NCI-H446 treated with DMSO at 0.1 percent for 48 hours (cell line): ENCODE measurements at regions not wholly inside any gene's neighbourhood (a gene's known extent, or its start where the extent isn't known, plus 50 kb on each side); places are given as distances from the start of the nearest gene placed in this dataset.

ENCODE experiments used
- DNase-seq: peaks from one replicate; lab custom pipeline; 2025; lab: John Stamatoyannopoulos, UW

DNA sequence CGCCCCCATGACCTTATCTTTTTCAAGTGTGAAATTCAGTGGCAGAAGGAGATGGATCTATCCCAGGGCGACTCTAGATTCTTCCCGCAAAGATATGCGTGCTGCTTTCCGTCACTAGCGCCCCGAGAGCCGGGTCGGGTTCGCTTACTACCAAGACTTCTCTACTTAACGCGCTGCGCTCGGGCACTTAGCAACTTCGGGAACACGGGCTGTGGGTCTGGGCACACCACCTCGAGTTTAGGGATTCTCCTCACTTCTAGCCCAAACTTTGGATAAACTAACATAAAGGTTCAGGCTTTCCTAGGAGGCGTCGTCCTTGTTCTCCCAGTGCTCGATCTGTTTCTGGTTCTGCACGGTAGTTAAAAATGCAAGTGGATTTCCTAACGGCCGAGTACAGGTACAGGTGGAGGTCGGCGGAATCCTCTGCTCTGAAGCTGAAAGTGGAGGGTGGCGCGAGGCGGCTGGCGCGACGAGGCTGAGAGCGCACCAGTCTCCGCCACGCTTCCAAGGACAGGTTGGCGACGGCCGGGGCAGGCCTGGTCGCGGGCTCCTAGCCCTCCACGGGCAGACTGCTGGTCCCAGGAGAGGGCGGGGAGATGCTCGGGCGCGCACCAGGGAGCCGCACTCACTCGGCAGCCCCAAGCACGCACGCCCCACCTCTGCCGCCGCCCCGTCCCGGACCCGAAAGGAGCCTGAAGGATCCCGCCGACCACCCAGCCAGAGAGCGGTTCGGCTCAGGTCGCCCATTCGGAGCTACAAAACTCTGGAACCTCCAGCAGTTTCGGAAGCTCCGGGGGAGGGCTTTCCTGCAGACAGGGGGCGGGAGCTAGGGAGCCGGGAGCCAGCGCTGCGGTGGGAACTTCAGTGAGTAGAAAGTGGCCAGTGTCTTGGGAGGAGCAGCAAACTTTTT, 100.8 kb upstream of the TENM3 start:
- no peak for DNase-seq

DNA sequence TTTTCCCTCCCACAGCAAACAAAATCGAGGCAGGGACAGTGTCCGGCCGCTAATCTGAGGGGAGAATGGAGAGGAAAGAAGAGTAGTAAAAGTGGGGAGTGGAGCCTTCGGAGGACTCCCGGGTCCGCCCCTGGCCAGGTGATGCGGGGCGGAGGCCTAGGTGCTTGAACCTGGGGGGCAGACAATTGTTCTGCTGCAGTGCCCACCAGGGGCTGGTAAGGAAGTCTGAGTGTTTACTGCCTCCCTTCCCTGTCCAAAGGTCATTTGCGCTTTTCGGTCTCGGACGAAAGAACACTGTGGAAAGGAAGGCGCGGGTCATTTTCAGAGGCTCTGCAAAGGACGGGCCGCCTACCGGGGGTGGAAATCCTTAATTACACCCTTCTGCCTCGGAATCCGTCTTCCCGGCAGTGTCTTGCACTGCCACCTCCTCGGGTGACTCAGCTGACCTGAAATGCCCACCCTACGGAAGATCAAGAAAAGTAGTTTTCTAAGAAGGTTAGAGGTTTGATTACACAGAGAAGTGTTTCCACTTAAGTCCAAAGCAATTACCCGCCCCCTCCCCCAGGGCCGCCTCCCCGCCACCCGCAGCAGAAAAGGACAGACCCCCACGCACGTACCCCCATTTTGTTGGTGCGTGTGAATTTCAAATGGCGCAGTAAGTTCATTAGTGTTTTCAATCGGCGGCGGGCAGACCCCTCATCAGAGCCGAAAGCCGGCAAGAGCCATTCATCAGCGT, 99.9 kb upstream of the TENM3 start:
- no peak for DNase-seq

DNA sequence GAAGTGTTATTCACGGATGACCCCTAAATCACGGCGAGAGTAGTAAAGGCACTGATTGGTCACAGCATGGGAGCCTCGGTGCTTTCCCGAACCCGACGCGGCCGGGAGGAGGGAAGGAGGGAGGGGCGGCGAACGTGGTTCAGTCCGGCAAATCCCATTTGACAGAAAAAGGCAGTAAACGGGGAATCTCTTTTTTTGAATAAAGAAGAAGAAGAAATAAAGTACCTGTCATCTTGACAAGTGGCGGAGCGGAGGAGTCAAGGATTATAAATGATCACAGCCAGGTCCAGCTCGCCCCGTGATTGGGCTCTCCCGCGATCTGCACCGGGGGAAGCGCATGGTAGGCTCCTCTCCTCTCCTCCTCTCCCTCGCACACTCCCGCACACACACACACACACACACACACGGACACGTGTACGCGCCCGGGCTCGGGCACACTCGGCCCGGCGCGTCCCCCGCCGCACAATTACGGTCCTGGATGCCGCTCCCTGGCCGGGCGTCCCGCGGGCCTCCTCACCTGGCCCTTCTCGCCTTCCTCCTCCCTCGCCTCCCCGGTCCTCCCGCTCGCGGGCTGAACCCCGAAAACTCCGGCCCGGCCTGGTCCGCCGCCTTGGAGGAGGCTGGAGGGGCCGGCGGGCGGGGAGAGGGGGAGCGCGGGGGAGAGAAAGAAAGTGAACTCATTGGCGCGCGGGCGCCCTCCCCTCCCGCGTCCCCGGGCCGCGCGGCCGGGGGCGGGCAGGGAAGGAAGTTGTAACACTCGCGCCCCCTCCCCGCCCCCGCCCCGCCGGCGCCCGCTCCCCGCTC, 99.2 kb upstream of the TENM3 start:
- DNase-seq: no peak

DNA sequence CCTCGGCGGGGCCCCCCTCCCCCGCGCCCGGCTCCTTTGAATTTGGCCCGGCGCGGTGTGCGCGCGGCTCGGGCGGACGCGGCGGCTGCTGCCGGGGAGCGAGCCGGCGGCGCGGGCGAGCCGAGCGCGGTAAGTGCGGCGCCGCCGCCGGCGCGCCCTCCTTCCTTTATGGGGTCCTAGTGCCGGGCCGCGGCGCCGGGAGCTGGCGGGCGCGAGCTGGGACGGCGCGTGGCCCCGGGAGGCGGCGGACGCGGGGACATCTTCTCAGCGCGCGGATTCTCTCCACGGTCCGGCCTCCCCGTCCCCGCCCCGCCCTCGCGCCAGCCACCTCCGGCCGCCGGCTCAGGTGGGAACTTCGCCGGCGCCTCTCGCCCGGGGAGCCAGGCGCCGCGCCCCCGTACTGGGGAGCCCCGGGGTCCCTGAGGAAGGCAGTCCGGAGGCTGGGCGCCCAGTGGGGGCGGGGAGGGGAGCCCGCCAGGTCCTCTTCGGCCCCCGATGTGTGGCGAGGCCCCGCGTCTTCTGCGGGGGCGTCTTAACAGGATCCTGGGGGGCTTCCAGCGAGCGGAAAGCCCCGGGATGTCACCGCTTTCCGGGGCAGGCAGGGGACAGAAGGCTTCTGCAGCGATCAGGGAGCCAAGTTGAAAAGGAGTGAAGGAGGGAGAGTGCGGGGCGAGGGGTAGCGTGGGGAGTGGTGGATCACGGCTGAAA, 98.4 kb upstream of the TENM3 start:
- no peak for DNase-seq

DNA sequence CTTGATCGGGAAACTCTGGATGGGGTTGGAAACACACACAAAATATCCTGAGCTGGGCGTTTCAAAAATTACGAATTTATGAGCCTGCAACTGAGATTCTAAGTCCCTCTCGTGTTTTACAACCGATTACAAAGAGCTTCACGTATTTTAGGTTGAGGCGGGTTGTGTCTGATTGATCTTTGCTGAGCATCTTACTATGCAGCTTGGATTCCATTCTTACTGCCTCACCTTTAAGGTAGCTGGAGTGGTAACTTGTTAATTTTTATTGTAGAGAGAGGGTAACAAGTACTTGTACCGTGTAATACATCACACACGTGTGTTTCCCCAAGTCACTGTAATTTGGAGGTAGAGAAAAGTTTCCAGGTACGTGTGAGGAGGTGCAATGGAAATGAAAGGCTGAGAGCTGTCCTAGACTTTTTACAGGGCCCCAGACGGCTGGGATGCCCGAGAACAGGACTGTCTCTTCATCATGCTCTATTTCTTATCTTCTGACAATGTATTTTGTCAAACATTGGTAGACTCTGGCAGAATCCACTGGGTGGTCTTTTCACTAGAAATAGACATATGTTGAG, 97.8 kb upstream of the TENM3 start:
- no peak for DNase-seq

DNA sequence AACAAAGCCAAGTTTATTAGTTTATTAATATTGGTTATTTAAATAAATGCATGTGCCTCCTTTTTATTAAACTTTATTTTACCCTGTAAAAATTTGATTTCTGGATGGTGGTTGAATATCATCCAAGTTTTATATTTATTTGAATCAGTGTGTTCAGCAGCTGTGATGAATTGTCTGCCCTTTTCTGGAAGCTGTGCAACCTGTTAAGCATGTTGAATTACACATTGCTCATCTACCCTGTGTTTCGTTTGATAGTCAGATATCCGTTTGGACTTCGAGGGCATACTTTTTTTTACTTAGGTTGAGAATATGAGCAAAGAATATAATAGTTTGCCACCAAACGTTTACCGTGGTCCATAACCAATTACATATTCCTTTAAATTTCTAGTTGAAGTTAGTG, 95.8 kb upstream of the TENM3 start:
- no peak for DNase-seq

DNA sequence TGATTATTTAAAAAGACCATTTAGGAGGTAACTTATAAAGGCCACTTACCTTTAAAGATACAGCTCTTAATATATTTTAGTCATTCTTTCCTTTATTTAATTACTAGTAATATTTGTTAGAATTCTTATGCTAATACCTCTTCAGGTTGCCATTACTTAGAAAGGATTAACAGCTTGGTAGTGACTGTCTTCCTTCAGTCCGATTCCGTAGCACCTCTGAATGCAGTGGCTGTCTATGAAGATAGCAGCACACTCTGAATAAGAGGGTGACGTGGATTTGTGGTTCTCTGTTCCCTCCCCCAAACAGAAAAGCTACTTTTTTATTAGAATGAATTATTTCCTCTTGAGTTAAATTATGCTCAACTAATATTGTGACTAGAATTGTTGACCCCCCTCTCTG, 92.6 kb upstream of the TENM3 start:
- no peak for DNase-seq

DNA sequence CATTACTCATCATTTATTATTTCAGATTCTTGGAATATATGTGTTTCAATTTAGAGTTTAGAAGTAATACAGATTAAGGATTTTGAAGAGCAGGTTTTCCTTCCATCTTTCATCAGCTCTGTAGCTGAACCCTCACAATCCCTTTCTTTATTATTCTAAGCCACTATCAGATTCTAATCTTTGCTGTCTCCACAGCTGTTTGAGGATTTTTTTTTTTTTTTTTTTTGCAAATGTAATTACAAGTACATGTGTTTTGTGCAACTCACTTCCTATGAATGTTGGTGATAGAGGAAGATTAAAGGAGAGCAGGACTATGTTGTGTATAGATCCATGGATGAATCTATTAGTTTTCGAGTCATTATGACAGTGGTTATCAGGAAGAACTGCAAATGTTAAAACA, 87.4 kb upstream of the TENM3 start:
- no peak for DNase-seq

DNA sequence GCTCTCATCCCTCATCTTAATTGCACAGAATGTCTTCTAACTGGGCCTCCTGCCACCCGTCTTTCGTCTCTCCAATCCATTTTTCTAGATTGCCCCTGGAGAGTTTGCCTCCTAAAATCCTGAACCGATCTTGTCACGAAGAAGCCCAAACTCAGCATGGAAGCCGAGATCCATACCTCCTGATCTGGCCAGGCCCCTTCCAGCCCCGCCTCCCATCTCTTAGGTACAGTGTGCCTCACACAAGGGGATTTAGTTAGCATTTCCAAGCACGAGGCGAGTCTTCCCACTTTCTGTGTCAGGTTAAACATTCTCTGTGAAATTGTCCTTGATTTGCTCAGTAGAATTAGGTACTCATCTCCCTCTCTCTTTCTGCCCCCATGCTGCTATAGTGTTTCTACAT, 80.0 kb upstream of the TENM3 start:
- no peak for DNase-seq

DNA sequence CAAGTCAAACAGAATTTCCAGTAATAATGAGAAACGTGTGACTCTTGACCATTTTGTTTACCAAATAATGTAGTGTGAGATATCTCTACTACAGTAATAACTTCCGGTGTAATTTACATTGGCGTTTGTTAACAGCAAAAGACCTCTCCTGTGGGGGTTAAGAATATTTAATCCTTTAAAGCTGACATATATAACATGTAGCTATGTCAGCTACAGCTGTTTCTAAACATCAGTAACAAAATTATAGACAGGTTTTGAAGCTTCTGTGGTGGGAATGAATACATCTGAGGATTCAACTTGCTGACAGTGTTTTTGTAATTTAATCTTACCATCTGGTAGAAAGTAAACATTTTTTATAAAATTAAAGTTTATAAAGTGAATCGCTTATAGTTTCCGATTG, 73.6 kb upstream of the TENM3 start:
- no peak for DNase-seq

DNA sequence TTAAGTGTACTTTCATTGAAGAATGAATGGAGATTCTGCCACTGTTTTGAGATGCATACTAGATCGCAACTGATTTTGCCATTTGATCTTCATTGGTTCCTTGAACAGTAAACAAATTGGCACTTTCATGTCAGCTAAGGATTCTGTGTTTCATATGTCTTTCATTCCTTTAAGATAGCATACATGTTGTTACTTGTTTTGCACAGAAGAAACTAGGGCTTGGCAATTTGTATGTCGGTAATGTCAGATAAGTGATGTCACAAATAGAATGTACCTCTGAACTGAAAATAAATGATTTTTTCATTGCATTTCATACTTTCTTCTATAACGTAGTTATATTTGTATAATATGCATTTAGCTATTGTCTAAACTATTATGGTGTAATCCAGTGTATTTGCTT, 73.2 kb upstream of the TENM3 start:
- DNase-seq: no peak

DNA sequence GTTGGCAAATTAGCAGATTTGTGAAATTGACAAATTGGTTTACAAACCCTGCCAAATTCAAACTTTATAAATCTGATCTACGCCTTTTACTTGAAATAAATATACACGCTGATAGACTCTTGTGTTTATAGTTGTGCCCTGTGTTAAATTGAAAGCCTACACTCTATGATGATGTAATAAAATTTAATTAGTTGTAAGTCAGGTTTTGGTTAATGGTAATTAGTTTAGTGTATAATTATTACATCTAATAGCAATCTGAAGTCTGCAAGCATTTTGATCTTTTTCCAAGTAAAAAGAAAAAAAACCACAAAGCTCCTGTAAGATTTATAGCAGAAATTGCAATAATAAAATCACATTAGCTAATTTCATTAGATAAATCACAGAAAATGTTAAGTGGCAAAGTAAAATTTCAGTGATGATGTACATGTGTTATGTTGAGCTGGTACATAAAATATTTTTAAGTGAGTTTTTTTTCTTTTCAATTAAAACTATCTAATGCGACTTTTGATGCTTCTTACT, 72.7 kb upstream of the TENM3 start:
- DNase-seq: no peak

DNA sequence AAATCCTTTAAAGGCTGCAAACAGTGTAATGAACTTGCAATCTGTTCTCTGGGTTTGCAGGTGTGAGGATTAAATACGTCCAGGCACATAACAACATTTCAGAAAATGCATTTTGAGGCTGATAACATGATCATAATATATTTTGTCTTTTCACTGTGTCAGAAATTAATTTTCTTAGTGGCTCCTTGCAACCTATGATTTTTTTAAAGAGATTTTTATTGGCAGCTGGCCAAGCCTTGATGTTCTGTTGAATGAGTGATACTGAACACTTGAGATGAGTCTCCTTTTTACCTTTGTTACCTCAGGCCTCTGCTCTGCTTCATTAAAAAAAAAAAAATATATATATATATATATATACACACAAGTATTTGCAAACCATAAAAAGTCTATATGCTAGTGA, 68.2 kb upstream of the TENM3 start:
- no peak for DNase-seq

DNA sequence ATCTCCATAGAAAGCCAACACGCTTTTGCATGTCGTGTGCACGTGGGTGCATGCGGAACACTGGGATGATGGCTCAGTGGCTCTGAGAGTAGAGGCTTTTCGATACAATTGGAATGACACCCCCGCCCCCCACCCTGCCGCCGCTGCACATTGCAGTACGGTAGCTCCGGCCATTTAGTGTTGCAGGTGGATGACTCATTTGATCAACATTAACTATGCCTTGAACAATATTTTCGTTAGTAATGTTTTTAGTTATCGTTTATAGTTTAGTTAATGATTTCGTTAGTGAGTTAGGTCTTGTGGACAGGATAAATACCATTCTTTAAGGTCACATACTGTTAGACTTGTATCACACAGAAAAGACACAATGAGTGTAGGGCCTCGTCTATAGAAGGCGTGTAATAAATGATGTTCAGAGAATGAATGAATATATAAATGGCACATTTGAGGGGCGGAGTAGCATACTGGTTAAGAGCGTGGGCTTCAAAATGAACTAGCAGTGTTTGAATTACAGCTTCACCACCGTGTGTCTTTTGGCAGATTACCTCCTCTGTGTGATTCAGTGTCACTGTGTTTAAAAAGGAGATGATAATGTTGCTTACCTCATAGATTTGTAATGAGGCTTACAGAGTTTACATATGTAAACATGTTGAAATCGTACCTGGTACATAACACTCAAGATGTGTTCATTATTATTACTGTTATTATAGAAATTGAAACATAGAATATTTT, 67.2 kb upstream of the TENM3 start:
- DNase-seq: no peak

DNA sequence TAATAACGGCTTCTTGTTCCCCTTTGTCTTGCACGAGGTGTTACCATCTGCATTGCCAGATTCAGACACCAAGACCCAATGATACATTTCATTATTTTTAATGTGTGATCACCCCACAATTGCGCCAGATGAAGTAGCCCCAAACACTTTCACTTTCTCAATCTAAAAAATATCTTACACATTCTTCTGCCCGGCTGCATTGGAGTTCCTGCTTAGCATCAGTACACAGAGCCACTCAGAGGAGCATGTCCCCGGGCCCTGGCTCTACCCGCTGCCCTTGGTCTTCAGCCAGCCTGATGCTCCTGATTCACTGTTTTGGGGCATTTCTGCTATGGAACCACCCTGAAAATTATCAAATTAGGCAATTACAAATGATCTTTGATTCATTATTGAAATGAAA, 66.0 kb upstream of the TENM3 start:
- no peak for DNase-seq

DNA sequence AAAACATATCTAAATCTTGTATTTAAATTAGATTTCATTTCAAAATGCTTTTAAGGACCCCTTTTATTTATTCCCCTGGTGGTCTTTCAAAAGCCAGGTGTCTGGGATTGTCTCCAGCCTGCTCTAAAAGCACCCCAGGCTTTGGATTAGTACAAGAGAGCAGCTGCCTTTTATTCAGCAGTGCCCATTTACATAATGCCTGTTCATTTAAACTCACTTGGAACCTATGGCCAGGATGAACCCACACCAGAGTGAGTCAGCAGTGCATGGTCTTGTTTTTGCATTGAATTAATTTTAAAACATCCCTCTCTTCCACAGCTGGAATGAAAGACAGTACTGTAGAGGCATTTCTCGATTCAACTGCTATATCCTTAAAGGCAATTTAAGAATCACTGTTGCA, 64.1 kb upstream of the TENM3 start:
- no peak for DNase-seq

DNA sequence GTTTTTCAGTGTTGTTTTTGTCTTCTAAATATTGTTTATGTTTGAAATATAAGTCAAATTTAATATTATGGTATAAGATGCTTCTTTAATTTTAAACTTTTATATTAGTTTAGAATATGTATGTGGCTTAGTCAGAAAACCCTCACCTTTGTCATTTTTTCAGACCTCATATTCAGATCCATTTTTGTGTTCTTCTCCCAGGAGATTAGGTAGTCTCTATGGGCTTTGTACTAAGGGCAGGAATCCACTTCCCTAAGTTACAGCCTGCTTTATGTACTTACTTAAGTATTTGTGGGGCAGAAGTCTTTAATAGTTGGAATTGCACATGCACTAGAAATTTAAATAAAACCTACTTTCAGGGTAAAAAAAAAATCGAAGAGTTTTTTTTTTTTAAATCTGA, 63.5 kb upstream of the TENM3 start:
- DNase-seq: no peak

DNA sequence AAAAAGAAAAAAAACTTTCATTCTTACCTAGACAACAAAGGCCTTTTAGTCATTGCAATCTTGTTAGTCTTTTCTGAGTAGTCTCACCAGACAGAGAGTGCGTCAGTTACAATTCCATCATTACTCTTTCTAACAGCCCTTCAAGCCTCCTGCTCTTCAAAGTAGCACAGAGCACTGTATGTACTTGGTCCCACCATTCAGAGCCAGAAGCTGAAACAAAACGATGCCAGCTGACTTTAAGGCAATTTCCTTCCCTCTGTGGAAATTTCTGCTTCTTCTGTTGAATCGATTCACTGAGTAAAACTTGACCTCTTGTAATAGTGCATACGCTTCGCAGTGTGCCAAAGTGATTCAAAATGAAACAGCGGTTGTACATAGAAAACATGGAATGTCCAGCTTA, 57.7 kb upstream of the TENM3 start:
- no peak for DNase-seq

DNA sequence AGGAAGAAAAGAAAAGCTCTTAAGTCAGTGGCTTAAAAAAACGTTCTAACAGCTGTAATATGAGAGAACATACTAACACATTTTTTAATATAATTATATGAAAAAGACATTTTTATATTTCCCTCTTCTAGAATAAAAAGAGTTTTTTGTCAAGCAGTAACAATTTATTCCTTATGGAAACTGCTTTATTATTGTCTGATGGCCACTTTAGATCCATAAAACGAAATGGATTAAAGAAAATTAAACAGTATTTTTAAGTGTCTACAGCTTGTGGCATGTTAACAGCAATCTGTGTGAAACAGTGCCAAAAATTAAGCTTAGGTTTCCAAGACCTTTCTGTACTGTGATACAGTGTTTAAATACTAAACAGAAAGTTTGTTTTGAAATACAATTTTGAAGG, 55.5 kb upstream of the TENM3 start:
- DNase-seq: no peak

DNA sequence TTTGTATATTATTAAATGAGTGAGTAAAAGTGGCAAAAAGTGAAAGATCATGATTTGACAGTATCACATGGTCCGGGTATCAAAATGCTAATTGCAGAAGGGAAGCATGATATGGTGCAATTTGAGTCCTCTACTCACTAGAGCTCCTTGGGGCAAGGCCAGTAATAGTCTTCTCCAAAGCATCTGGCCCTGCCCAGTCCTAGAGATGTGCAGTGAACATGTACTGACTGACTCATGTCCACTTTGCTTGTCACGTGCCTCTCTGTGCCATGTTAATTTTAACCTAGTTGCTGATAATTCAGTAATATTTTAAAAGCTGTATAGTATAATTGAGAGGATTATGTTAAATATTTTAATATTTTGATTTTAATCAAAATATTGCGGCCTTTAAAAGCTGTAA, 54.6 kb upstream of the TENM3 start:
- no peak for DNase-seq
